ENCODE measurements at regions not wholly inside any gene's neighbourhood (a gene's known extent, or its start where the extent isn't known, plus 50 kb on each side); places are given as distances from the start of the nearest gene placed in this dataset.
"Not testable (repeated sequence)": the region's sequence is repeated elsewhere in the genome, so short reads cannot be mapped to it uniquely, and the experiment has no call there.

DNA sequence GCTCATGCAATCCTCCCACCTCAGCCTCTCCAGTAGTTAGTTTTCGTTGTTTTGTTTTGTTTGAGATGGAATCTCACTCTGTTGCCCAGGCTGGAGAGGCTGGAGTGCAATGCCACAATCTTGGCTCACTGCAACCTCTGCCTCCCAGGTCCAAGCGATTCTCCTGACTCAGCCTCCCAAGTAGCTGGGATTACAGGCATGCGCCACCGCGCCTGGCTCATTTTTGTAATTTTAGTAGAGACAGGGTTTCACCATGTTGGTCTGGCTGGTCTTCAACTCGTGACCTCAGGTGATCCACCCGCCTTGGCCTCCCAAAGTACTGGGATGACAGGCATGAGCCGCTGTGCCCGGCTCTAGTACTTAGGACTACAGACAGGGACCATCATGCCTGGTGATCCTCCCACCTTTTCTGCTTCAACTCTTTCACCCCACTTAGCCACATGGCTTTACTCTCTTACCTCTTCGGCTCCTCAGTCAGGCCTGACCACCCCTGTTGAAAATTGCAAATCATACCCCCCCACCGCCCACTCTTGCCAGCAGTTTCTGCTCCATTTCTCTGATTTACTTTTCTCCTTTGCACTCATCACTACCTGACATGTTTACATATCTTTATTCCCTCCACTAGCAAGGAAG is 157.1 kb upstream of the GRK3 start:
- DNase-seq (ENCODE audit: insufficient read length, low spot score) (no peak), FAIRE-seq (no peak)

- DNase-seq (ENCODE audit: insufficient read length, low spot score) = no peak
- no peak for FAIRE-seq
Observed at GRCh38 chr22:25407859-25408229, 156.6 kb upstream of the GRK3 start.

DNA sequence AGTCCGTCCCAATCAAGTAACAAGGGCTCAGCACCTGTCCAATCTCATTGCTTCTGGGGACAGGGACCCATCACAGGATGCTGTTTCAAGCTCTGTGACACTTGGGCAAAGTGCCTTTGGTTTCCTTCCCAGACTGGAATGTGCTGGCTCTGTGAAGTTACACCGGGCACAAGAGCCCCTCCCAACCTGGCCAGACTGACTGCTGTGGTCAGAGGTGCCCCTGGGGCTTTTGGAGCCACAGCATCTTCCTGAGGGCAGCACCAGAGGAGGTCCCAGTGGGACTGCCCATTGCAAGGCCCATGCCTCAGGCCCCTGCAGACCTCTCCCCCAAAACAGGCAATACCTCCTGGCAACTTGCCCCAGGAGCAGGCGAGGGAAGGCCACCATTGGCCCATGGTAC is 155.2 kb upstream of the GRK3 start:
- FAIRE-seq = no peak
- DNase-seq (ENCODE audit: insufficient read length, low spot score) = no peak

DNA sequence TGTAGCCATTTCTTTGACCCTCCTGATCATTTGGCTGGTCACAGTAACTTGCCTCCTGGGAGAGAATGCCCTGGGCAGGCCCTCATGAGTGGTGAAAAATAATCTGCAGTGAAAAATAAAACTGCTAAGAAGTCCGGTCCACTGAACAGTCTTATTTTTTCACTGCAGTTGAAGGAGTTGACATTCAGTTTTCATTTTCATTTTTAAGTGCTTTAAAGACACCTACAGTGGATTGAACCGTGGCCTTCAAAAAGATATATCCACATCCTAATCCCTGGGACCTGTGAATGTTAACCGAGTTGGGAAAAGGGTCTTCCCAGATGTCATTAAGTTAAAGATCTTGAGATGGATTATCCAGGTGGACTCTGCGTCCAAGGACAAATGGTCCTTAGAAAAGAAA is 153.6 kb upstream of the GRK3 start:
- no peak for DNase-seq (ENCODE audit: insufficient read length, low spot score)
- FAIRE-seq = peak; percentile 35

DNA sequence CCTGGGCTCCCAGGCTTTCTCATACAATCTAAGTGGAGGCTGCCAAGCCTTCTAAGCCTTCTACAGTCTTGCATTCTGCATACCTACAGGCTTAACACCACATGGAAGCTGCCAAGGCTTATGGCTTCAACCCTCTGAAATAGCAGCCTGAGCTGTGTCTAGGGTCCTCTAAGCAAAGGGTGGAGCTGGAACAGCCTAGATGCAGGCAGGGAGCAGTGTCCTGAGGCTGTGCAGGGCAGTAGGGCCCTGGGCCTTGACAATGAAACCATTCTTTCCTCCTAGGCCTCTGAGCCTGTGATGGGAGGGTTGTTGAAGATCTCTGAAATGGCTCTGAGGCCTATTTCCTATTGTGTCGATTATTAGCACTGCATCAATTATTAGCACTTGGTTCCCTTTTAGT is 150.9 kb upstream of the GRK3 start:
- no peak for FAIRE-seq
- DNase-seq (ENCODE audit: insufficient read length, low spot score) = no peak

- not testable (repeated sequence) for FAIRE-seq; DNase-seq (ENCODE audit: insufficient read length, low spot score)
Observed at GRCh38 chr22:25415731-25416130, 148.7 kb upstream of the GRK3 start.

GRCh38 chr22:25417826-25418225 is 146.6 kb upstream of the GRK3 start:
- not testable (repeated sequence) for DNase-seq (ENCODE audit: insufficient read length, low spot score); FAIRE-seq

DNA sequence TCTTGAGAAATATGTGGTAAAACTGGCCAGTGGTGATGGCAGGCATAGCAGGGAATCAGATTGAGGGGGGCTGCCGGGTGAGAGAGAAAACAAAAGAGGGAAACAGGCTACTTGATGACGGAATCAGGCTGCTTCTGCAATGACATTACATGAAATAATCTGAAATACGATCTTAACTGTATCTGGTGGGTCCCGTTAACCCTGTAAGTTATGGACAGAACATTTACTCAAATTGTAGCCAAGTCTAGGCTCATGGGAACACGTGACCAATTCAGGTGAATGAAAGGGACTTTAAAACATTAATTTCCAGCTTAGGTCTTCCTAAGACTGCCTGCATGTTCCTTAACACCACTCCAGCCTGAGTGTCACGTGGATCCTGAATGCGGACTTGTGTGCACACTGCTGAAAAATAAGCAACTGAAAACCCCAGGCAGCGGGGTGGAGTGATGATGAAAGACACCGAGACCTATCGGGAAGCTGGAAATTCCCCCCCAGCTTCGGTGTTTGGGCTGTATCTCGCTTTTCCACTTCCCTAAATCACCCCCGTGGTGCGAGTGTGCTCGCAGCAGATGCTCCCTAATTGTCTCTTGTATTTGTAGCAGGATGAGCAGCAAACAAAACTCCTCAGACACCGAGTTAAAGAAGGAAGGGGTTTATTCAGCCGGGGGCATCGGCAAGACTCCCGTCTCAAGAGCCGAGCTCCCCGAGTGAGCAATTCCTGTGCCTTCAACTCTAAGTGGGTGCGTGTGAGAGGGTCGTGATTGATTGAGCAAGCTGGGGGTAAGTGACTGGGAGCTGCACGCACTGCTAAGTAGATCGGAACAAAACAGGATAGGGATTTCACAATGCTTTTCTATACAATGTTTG is 145.0 kb upstream of the GRK3 start:
- FAIRE-seq (peak; percentile 86), DNase-seq (ENCODE audit: insufficient read length, low spot score) (no peak)

- FAIRE-seq; DNase-seq (ENCODE audit: insufficient read length, low spot score): not testable (repeated sequence)
Observed at GRCh38 chr22:25420114-25420441, 144.4 kb upstream of the GRK3 start.

- no peak for FAIRE-seq
- DNase-seq (ENCODE audit: insufficient read length, low spot score) = no peak
Observed at GRCh38 chr22:25420471-25420924, 144.0 kb upstream of the GRK3 start.

DNA sequence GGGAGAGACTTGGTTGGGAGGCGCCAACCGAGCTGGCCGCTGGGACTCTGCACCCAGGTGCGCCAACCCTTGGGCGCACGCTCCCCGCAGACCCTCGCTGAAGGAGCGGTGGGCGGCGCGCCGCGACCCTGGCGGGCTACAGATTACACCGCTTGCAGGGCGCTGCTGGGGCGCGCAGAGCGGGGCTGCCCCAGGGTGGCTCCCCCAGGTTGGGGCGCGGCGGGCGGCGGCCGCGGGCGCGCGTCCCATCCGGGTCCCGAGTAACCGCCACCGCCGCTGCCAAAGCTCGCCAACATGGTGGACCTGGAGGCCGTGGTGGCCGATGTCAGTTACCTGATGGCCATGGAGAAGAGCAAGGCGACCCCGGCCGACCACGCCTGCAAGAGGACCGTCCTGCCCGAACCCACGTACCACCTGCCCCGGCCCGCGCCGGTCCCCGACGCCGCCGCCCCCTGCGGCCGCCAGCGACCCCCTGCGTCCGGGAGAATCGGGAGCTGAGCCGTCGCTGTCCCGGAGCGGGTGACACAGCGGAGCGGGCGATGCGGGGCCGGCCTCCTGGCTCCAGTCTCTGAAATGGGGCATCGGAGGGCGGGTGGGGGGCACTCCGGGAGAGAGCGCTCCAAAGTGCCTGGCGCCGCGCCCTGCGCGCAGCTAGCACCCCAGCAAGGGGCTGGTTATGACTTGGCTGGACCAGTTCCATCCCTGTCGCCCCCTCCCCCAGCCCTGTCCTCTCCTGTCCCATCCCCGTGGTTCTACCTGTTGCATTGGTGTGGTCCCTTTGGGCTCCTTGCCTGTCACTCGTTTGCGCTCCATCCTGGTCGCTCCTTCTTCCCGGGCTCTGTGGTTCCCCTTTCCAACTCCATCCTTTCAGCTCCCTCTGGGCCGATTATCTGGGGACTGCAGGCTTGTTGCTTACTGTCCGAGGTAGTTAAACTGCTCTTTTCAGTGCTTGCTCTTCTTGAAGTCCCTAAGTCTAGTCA is 143.3 kb upstream of the GRK3 start:
- FAIRE-seq (no peak), DNase-seq (ENCODE audit: insufficient read length, low spot score) (no peak)

GRCh38 chr22:25426530-25427308 is 137.8 kb upstream of the GRK3 start:
- not testable (repeated sequence) for DNase-seq (ENCODE audit: insufficient read length, low spot score)
- FAIRE-seq = peak; percentile 74

- peak; percentile 96 for FAIRE-seq
- not testable (repeated sequence) for DNase-seq (ENCODE audit: insufficient read length, low spot score)
Observed at GRCh38 chr22:25431637-25432342, 132.7 kb upstream of the GRK3 start.

- DNase-seq (ENCODE audit: insufficient read length, low spot score); FAIRE-seq: not testable (repeated sequence)
Observed at GRCh38 chr22:25433381-25433970, 131.0 kb upstream of the GRK3 start.

- DNase-seq (ENCODE audit: insufficient read length, low spot score) = no peak
- FAIRE-seq = no peak
Observed at GRCh38 chr22:25437414-25438160, 126.9 kb upstream of the GRK3 start.

GRCh38 chr22:25447067-25447685 is 117.3 kb upstream of the GRK3 start:
- FAIRE-seq (peak; percentile 47), DNase-seq (ENCODE audit: insufficient read length, low spot score) (no peak)

DNA sequence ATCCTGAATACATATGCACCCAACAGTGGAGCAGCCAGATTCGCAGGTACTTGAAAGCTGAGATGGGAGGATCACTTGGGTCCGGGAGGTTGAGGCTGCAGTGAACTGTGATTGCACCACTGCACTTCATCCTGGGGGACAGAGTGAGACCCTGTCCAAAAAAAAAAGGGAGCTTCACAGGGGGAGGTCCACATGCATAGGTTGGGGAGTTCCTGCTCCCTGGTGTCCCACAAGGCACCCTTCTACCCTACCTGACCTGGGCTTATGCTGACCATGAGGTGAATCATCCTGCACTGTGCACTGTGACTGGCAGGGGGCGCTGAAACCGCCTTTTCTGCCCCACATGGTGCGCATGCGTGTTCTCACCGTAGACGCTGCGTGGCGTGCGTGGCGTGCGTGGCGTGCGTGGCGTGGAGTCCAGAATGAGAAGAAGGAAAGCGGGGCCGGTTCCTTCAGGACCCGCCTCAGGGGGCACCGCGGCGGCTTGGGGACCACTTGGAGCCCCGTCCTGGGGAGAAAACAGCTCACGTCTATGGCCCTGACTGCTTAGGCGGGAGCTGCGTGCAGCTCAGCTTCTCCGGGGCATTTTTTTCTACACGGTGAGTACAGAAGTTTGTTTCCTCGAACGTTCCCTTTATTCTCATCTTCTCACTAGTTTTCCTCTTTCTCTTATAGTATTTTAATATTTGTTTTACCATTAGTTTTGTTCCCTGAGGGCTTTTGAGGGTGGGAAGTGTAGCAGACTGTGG is 116.6 kb upstream of the GRK3 start:
- DNase-seq (ENCODE audit: insufficient read length, low spot score) = peak; percentile 85
- FAIRE-seq = peak; percentile 98

Measured in GM19239 (cell line).